Mesendoderm (in vitro differentiated cells): ENCODE measurements at regions not wholly inside any gene's neighbourhood (a gene's known extent, or its start where the extent isn't known, plus 50 kb on each side); places are given as distances from the start of the nearest gene placed in this dataset.

ENCODE experiments used
- DNase-seq: peaks from one replicate; pipeline ENCODE4 v3.0.0; 2013
- H2AK5ac ChIP-seq: 2 replicates; pipeline ENCODE4 v1.6.1; 2013; ENCODE audit warnings: low read length, inconsistent platforms
- H2BK120ac ChIP-seq: 2 replicates; pipeline ENCODE4 v1.6.1; 2013; ENCODE audit warnings: low read depth, mild to moderate bottlenecking, low read length, moderate library complexity, mixed read lengths
- H2BK15ac ChIP-seq: replicated peaks from 2 replicates; pipeline ENCODE4 v1.6.1; 2013; ENCODE audit warnings: low read depth, mild to moderate bottlenecking, moderate library complexity
- H2BK5ac ChIP-seq: 2 replicates; pipeline ENCODE4 v1.6.1; 2013; ENCODE audit warnings: low read length, inconsistent platforms
- H3K18ac ChIP-seq: 2 replicates; pipeline ENCODE4 v1.6.1; 2013; ENCODE audit warnings: mild to moderate bottlenecking, low read length, mixed read lengths
- H3K23ac ChIP-seq: one replicate; pipeline ENCODE4 v1.6.1; 2013; ENCODE audit warnings: low read length
- H3K27ac ChIP-seq: 2 replicates; pipeline ENCODE4 v1.5.1; 2013; ENCODE audit warnings: low read depth, mild to moderate bottlenecking, inconsistent platforms, low read length, moderate library complexity
- H3K27me3 ChIP-seq: 2 replicates; pipeline ENCODE4 v1.6.1; 2013; ENCODE audit warnings: low read length, control low read depth, mild to moderate bottlenecking, inconsistent platforms; ENCODE audit not compliant: insufficient read depth, poor library complexity
- H3K36me3 ChIP-seq: 2 replicates; pipeline ENCODE4 v1.6.1; 2013; ENCODE audit warnings: low read length, inconsistent platforms; ENCODE audit not compliant: control insufficient read depth, insufficient read depth
- H3K4ac ChIP-seq: one replicate; pipeline ENCODE4 v1.6.1; 2013; ENCODE audit warnings: low read depth, mild to moderate bottlenecking, low read length, moderate library complexity
- H3K4me1 ChIP-seq: 2 replicates; pipeline ENCODE4 v1.6.1; 2013; ENCODE audit warnings: low read depth, low read length, inconsistent platforms; ENCODE audit not compliant: control insufficient read depth
- H3K4me2 ChIP-seq: 2 replicates; pipeline ENCODE4 v1.6.1; 2013; ENCODE audit warnings: low read length
- H3K4me3 ChIP-seq: 2 replicates; pipeline ENCODE4 v1.5.1; 2013; ENCODE audit warnings: mild to moderate bottlenecking, low read length
- H3K56ac ChIP-seq: one replicate; pipeline ENCODE4 v1.6.1; 2013; ENCODE audit warnings: low read length
- H3K79me1 ChIP-seq: 2 replicates; pipeline ENCODE4 v1.6.1; 2013; ENCODE audit warnings: low read length, inconsistent platforms
- H3K79me2 ChIP-seq: 2 replicates; pipeline ENCODE4 v1.6.1; 2013; ENCODE audit warnings: mild to moderate bottlenecking, low read length; ENCODE audit not compliant: control insufficient read depth, insufficient read depth
- H3K9ac ChIP-seq: 2 replicates; pipeline ENCODE4 v1.6.1; 2013; ENCODE audit warnings: low read length, inconsistent platforms
- H4K5ac ChIP-seq: one replicate; pipeline ENCODE4 v1.6.1; 2013; ENCODE audit warnings: low read length
- H4K8ac ChIP-seq: one replicate; pipeline ENCODE4 v1.6.1; 2013; ENCODE audit warnings: low read depth, mild to moderate bottlenecking, control low read depth, low read length, moderate library complexity
- WGBS: extraction: QIAGEN DNeasy Blood & Tissue Kit; methylation state at CpG from one replicate; pipeline ENCODE4 v1.1.7; 2013; ENCODE audit warnings: low lambda C conversion rate, missing lambda C conversion rate; ENCODE audit not compliant: insufficient coverage; ENCODE audit errors: extremely low coverage; 5-methylcytosine and 5-hydroxymethylcytosine counted together

GRCh38 chr2:223442847-223443246 is 159.3 kb downstream of the SCG2 start:
- H2BK5ac ChIP-seq, result no peak overlapping the region
- H4K5ac ChIP-seq, result no peak overlapping the region
- no peak overlapping the region for H3K18ac ChIP-seq
- no peak overlapping the region for H3K4me3 ChIP-seq
- H3K79me1 ChIP-seq, result no peaks in the 10 kb centered on the region
- H2BK15ac ChIP-seq, result no peak overlapping the region
- H3K79me2 ChIP-seq, result no peaks in the 10 kb centered on the region
- H3K4me2 ChIP-seq, result no peak overlapping the region
- no CpG with 5 or more reads among the region's 2 CpGs for WGBS
- no peak overlapping the region for H3K23ac ChIP-seq
- no peak overlapping the region for H2BK120ac ChIP-seq
- no peak overlapping the region for H3K56ac ChIP-seq
- H3K4ac ChIP-seq, result no peak overlapping the region
- H3K36me3 ChIP-seq, result no peaks in the 10 kb centered on the region
- H4K8ac ChIP-seq, result no peak overlapping the region
- no peaks in the 10 kb centered on the region for H3K27me3 ChIP-seq
- H3K27ac ChIP-seq, result no peak overlapping the region
- no peak for DNase-seq
- no peak overlapping the region for H3K9ac ChIP-seq
- H3K4me1 ChIP-seq, result no peaks in the 10 kb centered on the region
- no peak overlapping the region for H2AK5ac ChIP-seq

GRCh38 chr2:223450246-223450645 is 151.9 kb downstream of the SCG2 start:
- Histone ChIP-seq H3K4me2 (no peak overlapping the region), H3K27me3 (no peaks in the 10 kb centered on the region), H2AK5ac (no peak overlapping the region)

GRCh38 chr2:223457301-223457700 is 144.9 kb downstream of the SCG2 start:
- H3K27ac ChIP-seq, result no peak overlapping the region
- no peak overlapping the region for H3K23ac ChIP-seq

More at GRCh38 chr2:223450246-223450645, 151.9 kb downstream of the SCG2 start:
- Histone ChIP-seq H2BK15ac (no peak overlapping the region), H3K36me3 (no peaks in the 10 kb centered on the region), H2BK120ac (no peak overlapping the region), H3K23ac (no peak overlapping the region), H2BK5ac (no peak overlapping the region), H3K18ac (no peak overlapping the region), H3K79me2 (no peaks in the 10 kb centered on the region), H3K4ac (no peak overlapping the region), H4K5ac (no peak overlapping the region), H3K79me1 (no peaks in the 10 kb centered on the region), H3K9ac (no peak overlapping the region), H3K27ac (no peak overlapping the region), H3K56ac (no peak overlapping the region), H3K4me3 (no peak overlapping the region), H4K8ac (no peak overlapping the region), H3K4me1 (no peaks in the 10 kb centered on the region)
- no CpG with 5 or more reads among the region's 3 CpGs for WGBS
- DNase-seq, result no peak

GRCh38 chr2:223459328-223459939 is 142.7 kb downstream of the SCG2 start:
- Histone ChIP-seq H4K8ac (no peak overlapping the region), H3K27ac (no peak overlapping the region), H3K9ac (no peak overlapping the region), H3K23ac (no peak overlapping the region), H3K18ac (no peak overlapping the region), H3K4me1 (no peaks in the 10 kb centered on the region), H3K4me2 (no peak overlapping the region), H3K4ac (no peak overlapping the region), H3K79me1 (no peaks in the 10 kb centered on the region), H2AK5ac (no peak overlapping the region), H4K5ac (no peak overlapping the region), H2BK120ac (no peak overlapping the region), H2BK15ac (no peak overlapping the region), H2BK5ac (no peak overlapping the region), H3K4me3 (no peak overlapping the region), H3K56ac (no peak overlapping the region), H3K79me2 (no peaks in the 10 kb centered on the region), H3K36me3 (no peaks in the 10 kb centered on the region), H3K27me3 (no peaks in the 10 kb centered on the region)
- WGBS, result no CpG with 5 or more reads among the region's 4 CpGs
- DNase-seq, result peak; percentile 11

More at GRCh38 chr2:223457301-223457700, 144.9 kb downstream of the SCG2 start:
- no peaks in the 10 kb centered on the region for H3K79me2 ChIP-seq
- no peak overlapping the region for H3K9ac ChIP-seq
- H3K4me1 ChIP-seq, result no peaks in the 10 kb centered on the region
- H3K56ac ChIP-seq, result no peak overlapping the region
- no CpG with 5 or more reads among the region's 2 CpGs for WGBS
- H3K36me3 ChIP-seq, result no peaks in the 10 kb centered on the region
- no peaks in the 10 kb centered on the region for H3K27me3 ChIP-seq
- H4K8ac ChIP-seq, result no peak overlapping the region
- H3K18ac ChIP-seq, result no peak overlapping the region
- H3K4me2 ChIP-seq, result no peak overlapping the region
- no peak overlapping the region for H4K5ac ChIP-seq
- no peak overlapping the region for H2AK5ac ChIP-seq
- no peak for DNase-seq
- no peak overlapping the region for H2BK120ac ChIP-seq
- H3K79me1 ChIP-seq, result no peaks in the 10 kb centered on the region
- H3K4me3 ChIP-seq, result no peak overlapping the region
- no peak overlapping the region for H2BK5ac ChIP-seq
- no peak overlapping the region for H2BK15ac ChIP-seq
- H3K4ac ChIP-seq, result no peak overlapping the region

- Histone ChIP-seq H4K5ac (no peak overlapping the region), H2BK5ac (no peak overlapping the region), H3K23ac (no peak overlapping the region), H4K8ac (no peak overlapping the region), H2BK120ac (no peak overlapping the region), H3K27me3 (no peaks in the 10 kb centered on the region), H2BK15ac (no peak overlapping the region), H3K4me1 (no peaks in the 10 kb centered on the region), H2AK5ac (no peak overlapping the region), H3K36me3 (no peaks in the 10 kb centered on the region), H3K4me3 (no peak overlapping the region), H3K27ac (no peak overlapping the region), H3K79me2 (no peaks in the 10 kb centered on the region), H3K4ac (no peak overlapping the region), H3K4me2 (no peak overlapping the region), H3K56ac (no peak overlapping the region), H3K79me1 (no peaks in the 10 kb centered on the region), H3K9ac (no peak overlapping the region), H3K18ac (no peak overlapping the region)
- no peak for DNase-seq
- no CpG with 5 or more reads among the region's 1 CpG for WGBS
Observed at GRCh38 chr2:223460209-223460608, 142.0 kb downstream of the SCG2 start.

GRCh38 chr2:223460774-223461211 is 141.4 kb downstream of the SCG2 start:
- Histone ChIP-seq H3K23ac (no peak overlapping the region), H3K79me1 (no peaks in the 10 kb centered on the region), H4K5ac (no peak overlapping the region), H3K56ac (no peak overlapping the region), H3K27me3 (no peaks in the 10 kb centered on the region), H4K8ac (no peak overlapping the region), H3K36me3 (no peaks in the 10 kb centered on the region), H3K18ac (no peak overlapping the region), H3K9ac (no peak overlapping the region), H3K4me1 (no peaks in the 10 kb centered on the region), H3K4ac (no peak overlapping the region), H3K4me2 (no peak overlapping the region), H3K79me2 (no peaks in the 10 kb centered on the region), H2BK5ac (no peak overlapping the region), H3K4me3 (no peak overlapping the region), H2BK120ac (no peak overlapping the region), H3K27ac (no peak overlapping the region), H2AK5ac (no peak overlapping the region), H2BK15ac (no peak overlapping the region)
- peak; percentile 8 for DNase-seq
